ENCODE measurements at regions not wholly inside any gene's neighbourhood (a gene's known extent, or its start where the extent isn't known, plus 50 kb on each side); places are given as distances from the start of the nearest gene placed in this dataset.

DNA sequence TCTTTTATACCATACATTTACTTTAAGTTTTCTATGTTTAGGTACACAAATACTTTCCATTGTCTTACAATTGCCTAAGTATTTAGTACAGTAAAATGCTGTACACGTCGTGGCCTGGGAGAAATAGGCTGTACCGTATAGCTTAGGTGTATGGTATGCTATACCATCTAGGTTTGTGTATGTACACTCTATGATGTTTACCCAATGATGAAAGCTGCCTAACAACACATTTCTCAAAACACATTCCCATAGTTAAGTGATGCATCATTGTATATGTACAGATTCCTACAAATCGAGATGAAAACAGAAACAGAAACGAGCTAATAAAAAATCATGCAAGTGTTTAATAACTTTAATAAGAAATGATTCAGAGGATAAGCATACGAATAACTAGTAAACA is 51.6 kb downstream of the SPANXA2 start:
- DNase-seq (ENCODE audit: low spot score): no peak
- H3K27ac ChIP-seq: no peak overlapping the region
- POLR2A ChIA-PET (ENCODE audit: low non-redundant PET): no interaction called here
- CTCF ChIA-PET: interaction anchor here (0.6 kb wide), 1 partner anchor 418 kb away, joined by 3 read pairs; no protein-coding TSS in a partner anchor
- TF ChIP-seq, protein P1, sequence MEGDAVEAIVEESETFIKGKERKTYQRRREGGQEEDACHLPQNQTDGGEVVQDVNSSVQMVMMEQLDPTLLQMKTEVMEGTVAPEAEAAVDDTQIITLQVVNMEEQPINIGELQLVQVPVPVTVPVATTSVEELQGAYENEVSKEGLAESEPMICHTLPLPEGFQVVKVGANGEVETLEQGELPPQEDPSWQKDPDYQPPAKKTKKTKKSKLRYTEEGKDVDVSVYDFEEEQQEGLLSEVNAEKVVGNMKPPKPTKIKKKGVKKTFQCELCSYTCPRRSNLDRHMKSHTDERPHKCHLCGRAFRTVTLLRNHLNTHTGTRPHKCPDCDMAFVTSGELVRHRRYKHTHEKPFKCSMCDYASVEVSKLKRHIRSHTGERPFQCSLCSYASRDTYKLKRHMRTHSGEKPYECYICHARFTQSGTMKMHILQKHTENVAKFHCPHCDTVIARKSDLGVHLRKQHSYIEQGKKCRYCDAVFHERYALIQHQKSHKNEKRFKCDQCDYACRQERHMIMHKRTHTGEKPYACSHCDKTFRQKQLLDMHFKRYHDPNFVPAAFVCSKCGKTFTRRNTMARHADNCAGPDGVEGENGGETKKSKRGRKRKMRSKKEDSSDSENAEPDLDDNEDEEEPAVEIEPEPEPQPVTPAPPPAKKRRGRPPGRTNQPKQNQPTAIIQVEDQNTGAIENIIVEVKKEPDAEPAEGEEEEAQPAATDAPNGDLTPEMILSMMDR (conservative IDR thresholded peaks at IDR 0.05; ENCODE audit: low read depth): no peak

DNA sequence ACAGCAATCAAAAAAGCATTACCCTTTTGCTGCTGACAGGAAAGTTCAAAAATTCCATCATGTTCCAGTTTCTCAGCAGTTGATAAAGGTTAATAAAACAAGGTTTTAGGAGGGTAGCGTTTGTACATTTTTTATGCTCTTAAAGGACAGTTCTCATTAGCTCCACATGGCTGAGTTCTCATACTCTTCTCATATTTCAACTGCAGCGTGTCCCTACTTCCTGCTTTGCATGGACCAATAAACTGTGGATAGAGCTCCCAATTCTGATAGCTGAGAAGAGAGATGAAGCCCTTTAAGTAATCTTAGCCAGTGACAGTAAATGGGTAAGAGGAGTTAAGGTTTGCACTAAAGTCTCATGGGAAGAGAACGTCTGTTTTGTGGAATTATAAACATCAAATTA is 53.5 kb downstream of the SPANXA2 start:
- TF ChIP-seq, protein P1 (conservative IDR thresholded peaks at IDR 0.05; ENCODE audit: low read depth): no peak

More for the DNA sequence above, 53.5 kb downstream of the SPANXA2 start:
- H3K27ac ChIP-seq: no peak overlapping the region
- CTCF ChIA-PET: no interaction called here
- no peak for DNase-seq (ENCODE audit: low spot score)
- POLR2A ChIA-PET (ENCODE audit: low non-redundant PET): no interaction called here

Data from RWPE1 (cell line).